SU-DHL-6 (cell line): ENCODE measurements at regions not wholly inside any gene's neighbourhood (a gene's known extent, or its start where the extent isn't known, plus 50 kb on each side); places are given as distances from the start of the nearest gene placed in this dataset.

Source experiments
- CTCF ChIP-seq: fragments of 200-600 bp; sonication (generic); IDR thresholded peaks from one replicate; pipeline ENCODE4 v1.5.1; 2017; ENCODE audit warnings: antibody characterized with exemption, mild to moderate bottlenecking, low read length, moderate library complexity; ENCODE audit not compliant: insufficient read depth, poor library complexity, severe bottlenecking
- EZH2phosphoT487 ChIP-seq: fragments of 200-600 bp; sonication (generic), shearing (Covaris generic); conservative IDR thresholded peaks from 2 replicates; pipeline ENCODE4 v1.6.1; 2018; ENCODE audit warnings: mild to moderate bottlenecking, antibody characterized with exemption, low read length, moderate library complexity, mixed read lengths

GRCh38 chr16:51834133-51834532, 683.1 kb upstream of the SALL1 start:
- TF ChIP-seq CTCF: no peak
- no peak for TF ChIP-seq EZH2phosphoT487
